HCT116 (cell line): ENCODE measurements at regions not wholly inside any gene's neighbourhood (a gene's known extent, or its start where the extent isn't known, plus 50 kb on each side); places are given as distances from the start of the nearest gene placed in this dataset.

Experiments used
- ATAC-seq: fragments of 200-7000 bp; cut with Tn5 transposase; 2 replicates; pipeline ENCODE4 v1.9.1; 2020; ENCODE audit warnings: mild to moderate bottlenecking, moderate library complexity
- BruUV-seq: library from RNA; stranded (reverse); fragments of 400-500 nt; replicated peaks from 2 replicates; lab custom pipeline; 2021; lab: Mats Ljungman, UMichigan
- CTCF ChIA-PET: fragments of 300-600 bp; sonication (Branson Sonifier 250); formaldehyde crosslinking; loops from one replicate; lab custom pipeline; 2021; ENCODE audit warnings: antibody characterized with exemption; lab: Charles Lee
- POLR2A ChIA-PET: fragments of 300-600, 350-600 bp; sonication (Branson Sonifier 250); formaldehyde crosslinking; loops from one replicate; lab custom pipeline; 2021; ENCODE audit warnings: antibody characterized with exemption; lab: Charles Lee
- RAD21 ChIA-PET, 2 experiments: fragments of 300-600 bp; sonication (Branson Sonifier 250); formaldehyde crosslinking; loops; one replicate each; lab custom pipeline; 2023; ENCODE audit warnings: low total read pairs in 2 of 2; ENCODE audit not compliant: uncharacterized antibody in 2 of 2, unreplicated experiment in 2 of 2, low non-redundant PET in 1 of 2; lab: Charles Lee
- DNase-seq: peaks from one replicate; pipeline ENCODE4 v3.0.0-alpha.2; 2010; ENCODE audit warnings: low read depth, low spot score
- H2AFZ ChIP-seq: fragments of 200-600 bp; shearing (Covaris generic), sonication (generic); 2 replicates; pipeline ENCODE4 v1.6.1; 2017; ENCODE audit warnings: low read depth, mixed run types, mixed read lengths, antibody characterized with exemption, low read length; ENCODE audit not compliant: poor library complexity, severe bottlenecking
- H3K27ac ChIP-seq: 2 replicates; pipeline ENCODE4 v1.5.1; 2012; ENCODE audit warnings: low read depth, low read length
- H3K27me3 ChIP-seq: fragments of 200-600 bp; sonication (generic); 2 replicates; pipeline ENCODE4 v1.6.1; 2016; ENCODE audit warnings: mixed run types, low read length, mixed read lengths; ENCODE audit not compliant: insufficient read depth
- H3K36me3 ChIP-seq, 2 experiments: fragments of 200-500 bp in 1 of 2; fragments of 200-600 bp in 1 of 2; sonication (Bioruptor generic) in 1 of 2; sonication (generic) in 1 of 2; 2 replicates each; pipeline versions ENCODE4 v1.5.1 to v1.6.1; 2014 to 2016; ENCODE audit warnings: low read length in 2 of 2, inconsistent platforms in 1 of 2, mixed read lengths in 1 of 2, mixed run types in 1 of 2; ENCODE audit not compliant: insufficient read depth in 2 of 2, control insufficient read depth in 1 of 2
- H3K4me1 ChIP-seq, 2 experiments: fragments of 200-600 bp in 1 of 2; sonication (generic) in 1 of 2; 2 replicates each; pipeline versions ENCODE4 v1.5.1 to v1.6.1; 2012 to 2017; ENCODE audit warnings: low read length in 2 of 2, inconsistent platforms in 1 of 2, mild to moderate bottlenecking in 1 of 2, mixed read lengths in 1 of 2, mixed run types in 1 of 2, moderate library complexity in 1 of 2; ENCODE audit not compliant: insufficient read depth in 2 of 2, control insufficient read depth in 1 of 2
- H3K4me2 ChIP-seq: fragments of 200-600 bp; sonication (generic); 2 replicates; pipeline ENCODE4 v1.6.1; 2017; ENCODE audit warnings: mixed run types, low read length, mixed read lengths
- H3K4me3 ChIP-seq, 2 experiments: fragments of 200-600 bp in 1 of 2; sonication (generic) in 1 of 2; replicated peaks in 1 of 2; 2 replicates each; pipeline ENCODE4 v1.5.1; 2011 to 2016; ENCODE audit warnings: low read length in 2 of 2, control low read depth in 1 of 2, low read depth in 1 of 2, mild to moderate bottlenecking in 1 of 2, mixed read lengths in 1 of 2, mixed run types in 1 of 2
- H3K79me2 ChIP-seq: fragments of 200-600 bp; sonication (generic); 2 replicates; pipeline ENCODE4 v1.6.1; 2017; ENCODE audit warnings: mild to moderate bottlenecking, mixed run types, low read length, moderate library complexity, mixed read lengths; ENCODE audit not compliant: insufficient read depth
- H3K9ac ChIP-seq: fragments of 200-600 bp; sonication (generic); 2 replicates; pipeline ENCODE4 v1.6.1; 2016; ENCODE audit warnings: low read length, mixed read lengths
- H3K9me2 ChIP-seq: fragments of 200-600 bp; sonication (generic), shearing (Covaris generic); 2 replicates; pipeline ENCODE4 v1.6.1; 2017; ENCODE audit warnings: mixed run types, mild to moderate bottlenecking, moderate library complexity; ENCODE audit not compliant: insufficient read depth
- H3K9me3 ChIP-seq, 2 experiments: fragments of 200-500 bp in 1 of 2; fragments of 200-600 bp in 1 of 2; sonication (Bioruptor generic) in 1 of 2; sonication (generic) in 1 of 2; 2 replicates each; pipeline ENCODE4 v1.6.1; 2014 to 2017; ENCODE audit warnings: low read length in 2 of 2, mixed read lengths in 2 of 2, inconsistent platforms in 1 of 2, low read depth in 1 of 2, mild to moderate bottlenecking in 1 of 2, mixed run types in 1 of 2, moderate library complexity in 1 of 2; ENCODE audit not compliant: control insufficient read depth in 1 of 2, insufficient read depth in 1 of 2
- H4K20me1 ChIP-seq: fragments of 200-600 bp; sonication (generic), shearing (Covaris generic); 2 replicates; pipeline ENCODE4 v1.6.1; 2017; ENCODE audit warnings: mixed run types, mild to moderate bottlenecking, moderate library complexity; ENCODE audit not compliant: insufficient read depth
- CBX3 ChIP-seq: IDR thresholded peaks from 2 replicates; pipeline ENCODE4 v1.6.1; 2012; ENCODE audit warnings: low read depth
- CEBPB ChIP-seq: IDR thresholded peaks from 2 replicates; pipeline ENCODE4 v1.6.1; 2012; ENCODE audit warnings: low read depth
- EGR1 ChIP-seq: IDR thresholded peaks from 2 replicates; pipeline ENCODE4 v1.6.1; 2012; ENCODE audit warnings: low read depth
- ELF1 ChIP-seq: IDR thresholded peaks from 2 replicates; pipeline ENCODE4 v1.6.1; 2012; ENCODE audit warnings: low read depth, borderline replicate concordance
- EZH2 ChIP-seq: fragments of 200-600 bp; sonication (generic); IDR thresholded peaks from 2 replicates; pipeline ENCODE4 v1.6.1; 2017; ENCODE audit warnings: antibody characterized with exemption, mixed run types
- EZH2phosphoT487 ChIP-seq: fragments of 200-600 bp; IDR thresholded peaks from 2 replicates; pipeline ENCODE4 v1.6.1; 2018; ENCODE audit warnings: antibody characterized with exemption, borderline replicate concordance
- FOSL1 ChIP-seq: IDR thresholded peaks from 2 replicates; pipeline ENCODE4 v1.6.1; 2012; ENCODE audit warnings: low read depth
- JUND ChIP-seq: IDR thresholded peaks from 2 replicates; pipeline ENCODE4 v1.6.1; 2012
- POLR2AphosphoS5 ChIP-seq: IDR thresholded peaks from 2 replicates; pipeline ENCODE4 v1.6.1; 2011; ENCODE audit warnings: mild to moderate bottlenecking, low read depth, low read length, moderate library complexity
- RAD21 ChIP-seq: IDR thresholded peaks from 2 replicates; pipeline ENCODE4 v1.6.1; 2012; ENCODE audit warnings: low read depth, mild to moderate bottlenecking
- SRF ChIP-seq: IDR thresholded peaks from 2 replicates; pipeline ENCODE4 v1.6.1; 2012; ENCODE audit warnings: low read depth
- TCF7L2 ChIP-seq: IDR thresholded peaks from 2 replicates; pipeline ENCODE4 v1.7.0; 2011; ENCODE audit warnings: borderline replicate concordance, inconsistent platforms; ENCODE audit not compliant: insufficient read depth, insufficient read length; ENCODE audit errors: extremely low read depth
- YY1 ChIP-seq: IDR thresholded peaks from 2 replicates; pipeline ENCODE4 v1.6.1; 2011; ENCODE audit warnings: low read length, low read depth, moderate library complexity, mild to moderate bottlenecking; ENCODE audit not compliant: insufficient replicate concordance; ENCODE audit errors: extremely low read depth
- ZFX ChIP-seq: fragments of 450-650 bp; IDR thresholded peaks from 2 replicates; pipeline ENCODE4 v1.6.1; 2017
- ZNF274 ChIP-seq: fragments of 200-500 bp; sonication (Bioruptor generic); IDR thresholded peaks from 2 replicates; pipeline ENCODE4 v1.6.1; 2014; ENCODE audit warnings: mild to moderate bottlenecking, low read depth, low read length, inconsistent platforms
- intact Hi-C: fragments of 100-400 bp; cut with micrococcal nuclease; formaldehyde crosslinking; loops from 2 replicates; pipeline ENCODE4 v1.10.0; 2022
- TF ChIP-seq, protein P1 (sequence below): IDR thresholded peaks from 2 replicates; pipeline ENCODE4 v1.6.1; 2012; ENCODE audit warnings: low read depth
- TF ChIP-seq, protein P2 (sequence below): IDR thresholded peaks from 2 replicates; pipeline ENCODE4 v1.6.1; 2012
- TF ChIP-seq, protein P3 (sequence below): IDR thresholded peaks from 2 replicates; pipeline ENCODE4 v1.6.1; 2011; ENCODE audit warnings: mild to moderate bottlenecking, low read length, moderate library complexity; ENCODE audit not compliant: insufficient replicate concordance; ENCODE audit errors: extremely low read depth

DNA sequence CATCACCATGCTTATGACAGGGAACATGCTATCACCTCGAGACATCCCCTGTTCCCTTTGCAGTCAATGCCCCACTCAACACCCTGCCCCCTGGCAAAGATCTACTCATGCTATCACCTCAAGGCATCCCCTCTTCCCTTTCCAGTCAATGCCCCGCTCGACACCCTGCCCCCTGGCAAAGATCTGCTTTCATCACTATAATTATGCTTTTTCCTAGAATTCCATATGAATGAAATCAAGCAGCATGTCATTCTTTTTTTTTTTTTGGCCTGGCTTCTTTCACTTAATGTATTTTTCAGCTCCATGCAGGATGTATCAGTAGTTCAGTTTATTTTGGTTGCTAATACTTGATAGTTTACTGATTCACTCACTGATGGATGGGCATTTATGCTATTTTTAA is 554.9 kb downstream of the CDH26 start:
- Histone ChIP-seq H2AFZ (no peak overlapping the region), H3K4me1 (no peaks in the 10 kb centered on the region), H3K4me3 (no peak overlapping the region), H4K20me1 (no peaks in the 10 kb centered on the region), H3K27me3 (no peaks in the 10 kb centered on the region), H3K27ac (no peak overlapping the region), H3K4me2 (no peak overlapping the region), H3K79me2 (no peaks in the 10 kb centered on the region), H3K9ac (no peak overlapping the region), H3K36me3 (no peaks in the 10 kb centered on the region), H3K9me2 (no peaks in the 10 kb centered on the region), H3K9me3 (peaks cover 13 to 20% of the 10 kb centered on the region in 2 experiments; a peak in 3 of 4 replicates)
- DNase-seq (no peak), ATAC-seq (no peak)
- TF ChIP-seq ZFX (no peak), POLR2AphosphoS5 (no peak), JUND (no peak), EZH2phosphoT487 (no peak), RAD21 (no peak), CEBPB (no peak), ELF1 (no peak), TCF7L2 (no peak), SRF (no peak), YY1 (no peak), EZH2 (no peak), EGR1 (no peak), ZNF274 (no peak), FOSL1 (no peak), CBX3 (no peak)
- TF ChIP-seq, protein P1, sequence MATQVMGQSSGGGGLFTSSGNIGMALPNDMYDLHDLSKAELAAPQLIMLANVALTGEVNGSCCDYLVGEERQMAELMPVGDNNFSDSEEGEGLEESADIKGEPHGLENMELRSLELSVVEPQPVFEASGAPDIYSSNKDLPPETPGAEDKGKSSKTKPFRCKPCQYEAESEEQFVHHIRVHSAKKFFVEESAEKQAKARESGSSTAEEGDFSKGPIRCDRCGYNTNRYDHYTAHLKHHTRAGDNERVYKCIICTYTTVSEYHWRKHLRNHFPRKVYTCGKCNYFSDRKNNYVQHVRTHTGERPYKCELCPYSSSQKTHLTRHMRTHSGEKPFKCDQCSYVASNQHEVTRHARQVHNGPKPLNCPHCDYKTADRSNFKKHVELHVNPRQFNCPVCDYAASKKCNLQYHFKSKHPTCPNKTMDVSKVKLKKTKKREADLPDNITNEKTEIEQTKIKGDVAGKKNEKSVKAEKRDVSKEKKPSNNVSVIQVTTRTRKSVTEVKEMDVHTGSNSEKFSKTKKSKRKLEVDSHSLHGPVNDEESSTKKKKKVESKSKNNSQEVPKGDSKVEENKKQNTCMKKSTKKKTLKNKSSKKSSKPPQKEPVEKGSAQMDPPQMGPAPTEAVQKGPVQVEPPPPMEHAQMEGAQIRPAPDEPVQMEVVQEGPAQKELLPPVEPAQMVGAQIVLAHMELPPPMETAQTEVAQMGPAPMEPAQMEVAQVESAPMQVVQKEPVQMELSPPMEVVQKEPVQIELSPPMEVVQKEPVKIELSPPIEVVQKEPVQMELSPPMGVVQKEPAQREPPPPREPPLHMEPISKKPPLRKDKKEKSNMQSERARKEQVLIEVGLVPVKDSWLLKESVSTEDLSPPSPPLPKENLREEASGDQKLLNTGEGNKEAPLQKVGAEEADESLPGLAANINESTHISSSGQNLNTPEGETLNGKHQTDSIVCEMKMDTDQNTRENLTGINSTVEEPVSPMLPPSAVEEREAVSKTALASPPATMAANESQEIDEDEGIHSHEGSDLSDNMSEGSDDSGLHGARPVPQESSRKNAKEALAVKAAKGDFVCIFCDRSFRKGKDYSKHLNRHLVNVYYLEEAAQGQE = no peak
- TF ChIP-seq, protein P2, sequence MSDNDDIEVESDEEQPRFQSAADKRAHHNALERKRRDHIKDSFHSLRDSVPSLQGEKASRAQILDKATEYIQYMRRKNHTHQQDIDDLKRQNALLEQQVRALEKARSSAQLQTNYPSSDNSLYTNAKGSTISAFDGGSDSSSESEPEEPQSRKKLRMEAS = no peak
- TF ChIP-seq, protein P3, sequence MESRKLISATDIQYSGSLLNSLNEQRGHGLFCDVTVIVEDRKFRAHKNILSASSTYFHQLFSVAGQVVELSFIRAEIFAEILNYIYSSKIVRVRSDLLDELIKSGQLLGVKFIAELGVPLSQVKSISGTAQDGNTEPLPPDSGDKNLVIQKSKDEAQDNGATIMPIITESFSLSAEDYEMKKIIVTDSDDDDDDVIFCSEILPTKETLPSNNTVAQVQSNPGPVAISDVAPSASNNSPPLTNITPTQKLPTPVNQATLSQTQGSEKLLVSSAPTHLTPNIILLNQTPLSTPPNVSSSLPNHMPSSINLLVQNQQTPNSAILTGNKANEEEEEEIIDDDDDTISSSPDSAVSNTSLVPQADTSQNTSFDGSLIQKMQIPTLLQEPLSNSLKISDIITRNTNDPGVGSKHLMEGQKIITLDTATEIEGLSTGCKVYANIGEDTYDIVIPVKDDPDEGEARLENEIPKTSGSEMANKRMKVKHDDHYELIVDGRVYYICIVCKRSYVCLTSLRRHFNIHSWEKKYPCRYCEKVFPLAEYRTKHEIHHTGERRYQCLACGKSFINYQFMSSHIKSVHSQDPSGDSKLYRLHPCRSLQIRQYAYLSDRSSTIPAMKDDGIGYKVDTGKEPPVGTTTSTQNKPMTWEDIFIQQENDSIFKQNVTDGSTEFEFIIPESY = no peak
- CTCF ChIA-PET = no interaction called here
- intact Hi-C loops = no loop called here
- POLR2A ChIA-PET = no interaction called here
- RAD21 ChIA-PET = no interaction called here
- no TSS peak for BruUV-seq
